Thyroid gland (tissue), 4 donors: ENCODE measurements at regions not wholly inside any gene's neighbourhood (a gene's known extent, or its start where the extent isn't known, plus 50 kb on each side); places are given as distances from the start of the nearest gene placed in this dataset.

Source experiments
- DNase-seq, 2 donors: peaks; one replicate each; pipeline ENCODE4 v3.0.0-alpha.2; 2019
- H3K27ac ChIP-seq, 3 donors: fragments of 200-600 bp; sonication (generic); 1 replicate in 2 of 3; 2 replicates in 1 of 3; pipeline ENCODE4 v1.5.1; 2016 to 2019; ENCODE audit warnings: mild to moderate bottlenecking in 1 of 3, moderate library complexity in 1 of 3
- H3K27me3 ChIP-seq: fragments of 200-600 bp; sonication (generic); one replicate; pipeline ENCODE4 v1.5.1; 2019
- H3K36me3 ChIP-seq, 2 donors: fragments of 200-600 bp; sonication (generic); one replicate each; pipeline ENCODE4 v1.5.1; 2016 to 2019
- H3K4me1 ChIP-seq, 2 donors: fragments of 200-600 bp; sonication (generic); one replicate each; pipeline ENCODE4 v1.5.1; 2017 to 2019
- H3K4me3 ChIP-seq, 3 donors: fragments of 200-600 bp; sonication (generic); replicated peaks in 1 of 3; 1 replicate in 2 of 3; 2 replicates in 1 of 3; pipeline ENCODE4 v1.5.1; 2016; ENCODE audit warnings: mild to moderate bottlenecking in 1 of 3
- H3K9me3 ChIP-seq: fragments of 200-600 bp; sonication (generic); one replicate; pipeline ENCODE4 v1.5.1; 2017
- POLR2A ChIP-seq, 2 donors: fragments of 450-650 bp; IDR thresholded peaks; one replicate each; pipeline ENCODE4 v1.6.1; 2017; ENCODE audit warnings: antibody characterized with exemption in 2 of 2, mild to moderate bottlenecking in 2 of 2, moderate library complexity in 1 of 2
- WGBS, 2 donors: methylation state at CpG; one replicate each; pipeline ENCODE4 v1.1.5; 2017; 5-methylcytosine and 5-hydroxymethylcytosine counted together
- intact Hi-C: fragments of 100-400 bp; cut with DNase I; formaldehyde crosslinking; loops from one replicate; pipeline ENCODE4 v1.15.1; 2023
- TF ChIP-seq, protein P1 (sequence below), 6 experiments: fragments of 200-600 bp in 3 of 6; fragments of 450-650 bp in 3 of 6; sonication (generic) in 3 of 6; IDR thresholded peaks; one replicate each; pipeline ENCODE4 v1.5.1; 2016 to 2019; ENCODE audit warnings: antibody characterized with exemption in 6 of 6, mild to moderate bottlenecking in 2 of 6, inconsistent platforms in 1 of 6, moderate library complexity in 1 of 6

DNA sequence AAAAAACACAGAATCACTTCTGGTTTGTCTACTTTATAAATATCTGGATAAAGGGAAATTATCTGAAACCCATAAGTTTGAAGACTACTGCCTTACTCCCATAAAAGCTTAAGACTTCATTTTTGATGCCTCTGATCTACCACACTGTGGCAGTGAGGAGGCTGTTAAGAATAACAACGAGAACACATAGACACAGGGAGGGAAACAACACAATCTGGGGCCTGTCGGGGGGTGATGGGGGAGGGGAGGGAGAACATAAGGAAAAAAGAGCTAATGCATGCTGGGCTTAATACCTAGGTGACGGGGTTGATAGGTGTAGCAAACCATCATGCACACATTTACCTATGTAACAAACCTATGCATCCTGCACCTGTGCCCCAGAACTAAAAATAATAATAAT lies 573.7 kb downstream of the GBA3 start:
- 52% methylated on average over 3 of the region's 3 CpGs for WGBS, 2 donors
- no peaks in the 10 kb centered on the region for H3K36me3 ChIP-seq
- H3K4me3 ChIP-seq: no peak overlapping the region
- TF ChIP-seq POLR2A (IDR thresholded peaks at IDR 0.05): no peak
- TF ChIP-seq, protein P1, sequence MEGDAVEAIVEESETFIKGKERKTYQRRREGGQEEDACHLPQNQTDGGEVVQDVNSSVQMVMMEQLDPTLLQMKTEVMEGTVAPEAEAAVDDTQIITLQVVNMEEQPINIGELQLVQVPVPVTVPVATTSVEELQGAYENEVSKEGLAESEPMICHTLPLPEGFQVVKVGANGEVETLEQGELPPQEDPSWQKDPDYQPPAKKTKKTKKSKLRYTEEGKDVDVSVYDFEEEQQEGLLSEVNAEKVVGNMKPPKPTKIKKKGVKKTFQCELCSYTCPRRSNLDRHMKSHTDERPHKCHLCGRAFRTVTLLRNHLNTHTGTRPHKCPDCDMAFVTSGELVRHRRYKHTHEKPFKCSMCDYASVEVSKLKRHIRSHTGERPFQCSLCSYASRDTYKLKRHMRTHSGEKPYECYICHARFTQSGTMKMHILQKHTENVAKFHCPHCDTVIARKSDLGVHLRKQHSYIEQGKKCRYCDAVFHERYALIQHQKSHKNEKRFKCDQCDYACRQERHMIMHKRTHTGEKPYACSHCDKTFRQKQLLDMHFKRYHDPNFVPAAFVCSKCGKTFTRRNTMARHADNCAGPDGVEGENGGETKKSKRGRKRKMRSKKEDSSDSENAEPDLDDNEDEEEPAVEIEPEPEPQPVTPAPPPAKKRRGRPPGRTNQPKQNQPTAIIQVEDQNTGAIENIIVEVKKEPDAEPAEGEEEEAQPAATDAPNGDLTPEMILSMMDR (IDR thresholded peaks at IDR 0.05): no peak
- H3K27me3 ChIP-seq: no peaks in the 10 kb centered on the region
- H3K4me1 ChIP-seq: no peaks in the 10 kb centered on the region
- intact Hi-C loops: no loop called here
- no peak for DNase-seq
- no peaks in the 10 kb centered on the region for H3K9me3 ChIP-seq
- H3K27ac ChIP-seq: no peak overlapping the region

DNA sequence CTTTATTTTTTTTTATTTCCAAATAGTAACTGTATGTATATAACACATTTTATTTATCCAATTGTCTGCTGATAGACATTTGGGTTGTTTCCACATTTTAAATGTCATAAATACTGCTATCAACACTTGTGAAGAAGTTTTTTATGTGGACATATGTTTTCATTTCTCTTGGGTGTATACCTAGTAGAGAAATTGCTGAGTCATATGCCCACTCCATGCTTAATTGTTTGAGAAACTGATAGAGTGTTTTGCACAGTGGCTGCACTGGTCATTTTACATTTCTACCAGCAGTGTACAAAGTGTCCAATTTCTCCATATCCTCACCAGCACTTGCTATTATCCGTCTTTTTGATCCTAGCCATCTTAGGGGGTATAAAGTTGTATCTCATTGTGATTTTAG lies 567.8 kb downstream of the GBA3 start:
- DNase-seq: no peak
- H3K4me1 ChIP-seq: no peaks in the 10 kb centered on the region
- H3K36me3 ChIP-seq: no peaks in the 10 kb centered on the region
- no peak overlapping the region for H3K27ac ChIP-seq
- intact Hi-C loops: no loop called here
- no peaks in the 10 kb centered on the region for H3K9me3 ChIP-seq
- TF ChIP-seq POLR2A (IDR thresholded peaks at IDR 0.05): no peak
- TF ChIP-seq, protein P1 (IDR thresholded peaks at IDR 0.05): no peak
- WGBS, 2 donors: 94 to 100% methylated on average over 1 of the region's 1 CpG
- no peaks in the 10 kb centered on the region for H3K27me3 ChIP-seq
- H3K4me3 ChIP-seq: no peak overlapping the region

DNA sequence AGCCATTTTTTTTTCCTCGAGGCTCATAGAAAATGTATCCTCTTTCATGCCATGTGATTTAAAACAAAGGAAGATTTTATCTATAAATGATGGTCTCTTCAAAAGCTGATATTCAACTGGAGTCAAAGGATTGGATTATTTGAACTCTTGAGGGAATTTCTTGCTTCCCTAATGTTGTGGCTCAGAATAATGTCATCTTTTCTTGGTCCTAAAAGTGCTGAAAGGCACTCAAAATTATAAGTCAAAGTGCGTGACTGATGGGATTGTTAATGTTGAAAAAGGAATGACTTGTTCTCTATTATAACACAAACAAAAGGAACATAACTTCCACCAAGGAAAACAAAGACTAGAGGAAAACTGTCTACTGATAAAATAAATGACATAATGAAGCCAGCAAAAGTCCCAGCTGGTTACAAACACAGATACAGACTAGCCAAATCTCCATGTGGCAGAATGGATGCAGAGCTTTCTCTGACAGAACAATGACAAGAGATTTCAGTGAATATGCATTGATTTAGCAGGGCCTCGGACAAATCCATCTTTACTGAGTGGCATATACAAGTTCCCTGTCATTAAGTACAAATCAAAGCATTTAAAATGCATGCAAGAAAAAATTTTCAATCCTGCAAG lies 552.6 kb downstream of the GBA3 start:
- Histone ChIP-seq H3K36me3 (no peaks in the 10 kb centered on the region), H3K4me3 (no peak overlapping the region), H3K9me3 (no peaks in the 10 kb centered on the region), H3K4me1 (no peaks in the 10 kb centered on the region), H3K27ac (no peak overlapping the region), H3K27me3 (no peaks in the 10 kb centered on the region)
- DNase-seq: no peak
- WGBS, 2 donors: 62 to 67% methylated on average over 3 of the region's 3 CpGs
- TF ChIP-seq POLR2A (IDR thresholded peaks at IDR 0.05): no peak
- TF ChIP-seq, protein P1 (IDR thresholded peaks at IDR 0.05): no peak
- intact Hi-C loops: no loop called here

DNA sequence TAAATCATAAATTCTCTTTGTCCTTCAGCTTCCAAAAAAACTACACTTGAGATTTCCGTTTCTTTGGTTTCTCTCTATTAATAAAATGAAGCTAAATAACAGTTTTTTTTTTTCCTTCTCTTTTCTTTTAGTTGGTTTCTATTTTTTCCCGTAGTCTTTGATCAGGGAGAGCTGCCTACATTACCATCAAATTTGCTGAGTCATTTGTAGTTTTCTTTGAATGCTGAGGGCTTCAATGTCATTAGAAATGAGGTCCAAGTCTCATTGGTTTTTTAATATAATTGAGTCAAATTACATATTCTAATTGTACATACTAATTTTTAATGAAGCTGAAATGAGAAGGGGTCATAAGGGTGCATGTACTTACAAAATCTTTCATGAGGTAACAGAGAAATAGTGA lies 550.2 kb downstream of the GBA3 start:
- Histone ChIP-seq H3K9me3 (no peaks in the 10 kb centered on the region), H3K36me3 (no peaks in the 10 kb centered on the region), H3K4me3 (no peak overlapping the region), H3K4me1 (no peaks in the 10 kb centered on the region), H3K27ac (no peak overlapping the region), H3K27me3 (no peaks in the 10 kb centered on the region)
- 69 to 73% methylated on average over 2 of the region's 2 CpGs for WGBS, 2 donors
- TF ChIP-seq, protein P1 (IDR thresholded peaks at IDR 0.05): no peak
- TF ChIP-seq POLR2A (IDR thresholded peaks at IDR 0.05): no peak
- DNase-seq: no peak
- intact Hi-C loops: no loop called here

DNA sequence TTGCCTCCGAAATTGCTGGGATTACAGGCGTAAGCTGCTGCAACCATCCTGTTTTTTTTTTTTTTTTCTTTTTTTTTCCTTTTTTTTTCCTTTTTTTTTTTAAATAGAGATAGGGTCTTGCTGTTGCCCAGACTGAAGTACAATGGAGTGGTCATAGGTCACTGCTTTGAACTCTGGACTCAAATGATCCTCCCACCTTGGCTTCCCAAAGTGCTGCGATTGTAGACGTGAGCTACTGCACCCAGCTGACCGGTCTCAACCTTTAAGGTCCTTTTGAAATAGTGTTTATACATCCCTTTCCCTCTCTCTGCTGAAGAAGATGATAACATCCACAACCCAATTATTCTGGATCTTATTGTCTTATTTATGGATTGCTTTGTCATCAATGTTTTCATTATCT lies 548.7 kb downstream of the GBA3 start:
- H3K4me1 ChIP-seq: no peaks in the 10 kb centered on the region
- no peak for DNase-seq
- H3K36me3 ChIP-seq: no peaks in the 10 kb centered on the region
- H3K27me3 ChIP-seq: no peaks in the 10 kb centered on the region
- intact Hi-C loops: no loop called here
- no peaks in the 10 kb centered on the region for H3K9me3 ChIP-seq
- no peak for TF ChIP-seq POLR2A (IDR thresholded peaks at IDR 0.05)
- TF ChIP-seq, protein P1 (IDR thresholded peaks at IDR 0.05): no peak
- H3K27ac ChIP-seq: no peak overlapping the region
- no peak overlapping the region for H3K4me3 ChIP-seq
- 70 to 71% methylated on average over 5 of the region's 5 CpGs for WGBS, 2 donors
